GM12864 (cell line): ENCODE measurements at regions not wholly inside any gene's neighbourhood (a gene's known extent, or its start where the extent isn't known, plus 50 kb on each side); places are given as distances from the start of the nearest gene placed in this dataset.

ENCODE experiments used
- DNase-seq: peaks from one replicate; pipeline ENCODE4 v3.0.0-alpha.2; 2011; ENCODE audit warnings: low read depth
- H3K4me3 ChIP-seq: 2 replicates; pipeline ENCODE4 v1.5.1; 2011; ENCODE audit warnings: mild to moderate bottlenecking, low read depth, low read length, control low read depth
- CTCF ChIP-seq: IDR thresholded peaks from 2 replicates; pipeline ENCODE4 v1.5.1; 2011; ENCODE audit warnings: low read depth, mild to moderate bottlenecking, moderate library complexity, low read length, control low read depth, inconsistent platforms; ENCODE audit errors: missing control alignments

GRCh38 chr12:98238515-98239130 is 276.8 kb upstream of the TMPO start:
- H3K4me3 ChIP-seq: no peak overlapping the region
- DNase-seq: no peak
- no peak for TF ChIP-seq CTCF

DNA sequence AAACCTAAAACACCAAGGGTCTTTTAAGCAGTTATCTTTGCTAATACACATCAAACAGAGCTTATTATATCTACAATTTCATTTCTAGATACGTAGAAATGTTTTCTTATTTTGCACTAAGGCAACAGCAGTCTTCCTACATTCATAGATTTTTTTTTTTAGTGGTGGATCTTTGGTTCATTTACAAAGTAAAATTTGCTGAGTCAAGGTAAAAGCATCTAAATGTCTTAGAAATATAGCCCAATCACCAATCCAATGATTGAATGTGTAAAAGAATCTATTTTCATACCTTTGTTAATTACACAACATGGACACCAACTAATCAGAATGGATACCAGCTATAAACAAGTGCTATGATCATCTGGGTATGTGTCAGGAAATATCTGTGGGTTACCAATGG is 272.2 kb upstream of the TMPO start:
- no peak for DNase-seq
- H3K4me3 ChIP-seq: no peak overlapping the region
- no peak for TF ChIP-seq CTCF

- H3K4me3 ChIP-seq: no peak overlapping the region
- no peak for TF ChIP-seq CTCF
- no peak for DNase-seq
These were observed 271.3 kb upstream of the TMPO start for GRCh38 chr12:98244136-98244535.

DNA sequence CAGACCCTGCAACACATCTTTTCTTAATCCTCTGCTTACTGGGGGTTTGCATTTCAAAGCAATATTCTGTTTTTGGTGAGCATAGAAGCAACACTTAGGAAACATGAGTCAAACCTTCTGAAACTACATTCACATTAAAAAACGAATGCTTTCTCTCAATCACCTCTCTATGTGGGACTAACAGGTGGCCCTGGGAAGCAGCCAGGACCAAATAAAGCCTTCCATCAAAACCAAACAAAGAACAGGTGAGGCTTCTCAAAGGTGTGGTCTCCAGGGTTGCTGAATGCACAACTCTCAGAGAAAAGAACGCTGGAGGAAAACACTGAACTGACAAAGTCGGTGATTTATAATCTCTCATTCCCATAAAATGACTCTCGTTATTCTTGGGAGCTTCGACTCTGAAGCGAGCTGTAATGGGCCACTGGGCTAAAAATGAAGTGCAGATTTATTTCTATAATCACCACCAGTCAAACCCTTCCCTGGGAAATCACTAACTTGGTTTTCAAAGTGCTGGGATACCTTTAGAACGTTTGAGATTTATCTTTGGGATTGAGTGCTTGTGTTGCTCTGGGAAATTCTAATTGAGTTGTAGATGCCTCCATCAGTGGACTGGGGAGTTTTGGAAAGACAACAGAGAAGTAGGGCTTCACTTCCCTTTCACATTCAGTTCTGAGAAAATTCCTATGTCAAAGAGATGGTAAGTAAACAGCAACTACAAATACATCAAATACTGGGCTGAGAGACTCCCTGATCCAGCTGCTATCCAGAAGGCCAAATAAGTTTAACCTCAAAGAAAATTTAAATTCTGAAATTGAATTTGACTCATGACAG is 262.0 kb upstream of the TMPO start:
- no peak for TF ChIP-seq CTCF
- DNase-seq: no peak
- H3K4me3 ChIP-seq: no peak overlapping the region

- DNase-seq: no peak
- H3K4me3 ChIP-seq: no peak overlapping the region
- no peak for TF ChIP-seq CTCF
These were observed 258.6 kb upstream of the TMPO start for GRCh38 chr12:98256830-98257229.

GRCh38 chr12:98259693-98260092 is 255.7 kb upstream of the TMPO start:
- no peak overlapping the region for H3K4me3 ChIP-seq
- DNase-seq: no peak
- TF ChIP-seq CTCF: no peak

- TF ChIP-seq CTCF: no peak
- DNase-seq: no peak
- no peak overlapping the region for H3K4me3 ChIP-seq
These were observed 255.1 kb upstream of the TMPO start for GRCh38 chr12:98260276-98260675.
